SKM-1 treated with dmso at 0.1 percent for 144 hours (cell line): ENCODE measurements at regions not wholly inside any gene's neighbourhood (a gene's known extent, or its start where the extent isn't known, plus 50 kb on each side); places are given as distances from the start of the nearest gene placed in this dataset.
A peak's percentile ranks its signal among the peaks of the same experiment; 100 is the strongest.

Source experiments
- DNase-seq: peaks from one replicate; lab custom pipeline; 2025; ENCODE audit not compliant: unreplicated experiment; lab: John Stamatoyannopoulos, UW

GRCh38 chr11:71080239-71081097, 171.9 kb downstream of the SHANK2 start:
- DNase-seq = peak; percentile 53

GRCh38 chr11:71079795-71080194, 172.6 kb downstream of the SHANK2 start:
- DNase-seq = no peak

- no peak for DNase-seq
Observed at GRCh38 chr11:71078482-71078881, 173.9 kb downstream of the SHANK2 start.

GRCh38 chr11:71076525-71077304, 175.7 kb downstream of the SHANK2 start:
- DNase-seq = no peak

- DNase-seq = no peak
Observed at GRCh38 chr11:71075871-71076420, 176.4 kb downstream of the SHANK2 start.

GRCh38 chr11:71075116-71075720, 177.2 kb downstream of the SHANK2 start:
- DNase-seq = no peak

- no peak for DNase-seq
Observed at GRCh38 chr11:71071736-71072509, 180.5 kb downstream of the SHANK2 start.

- DNase-seq = no peak
Observed at GRCh38 chr11:71070490-71071453, 181.6 kb downstream of the SHANK2 start.

- no peak for DNase-seq
Observed at GRCh38 chr11:71068963-71069362, 183.4 kb downstream of the SHANK2 start.

GRCh38 chr11:71067753-71068152, 184.6 kb downstream of the SHANK2 start:
- no peak for DNase-seq

GRCh38 chr11:71066311-71066710, 186.1 kb downstream of the SHANK2 start:
- no peak for DNase-seq

- DNase-seq = no peak
Observed at GRCh38 chr11:71065841-71066240, 186.5 kb downstream of the SHANK2 start.

GRCh38 chr11:71064702-71065515, 187.5 kb downstream of the SHANK2 start:
- DNase-seq = no peak

GRCh38 chr11:71064183-71064582, 188.2 kb downstream of the SHANK2 start:
- no peak for DNase-seq

GRCh38 chr11:71063129-71063528, 189.2 kb downstream of the SHANK2 start:
- DNase-seq = no peak

- no peak for DNase-seq
Observed at GRCh38 chr11:71062199-71062598, 190.2 kb downstream of the SHANK2 start.

- DNase-seq = no peak
Observed at GRCh38 chr11:71060391-71060791, 192.0 kb downstream of the SHANK2 start.

GRCh38 chr11:71059662-71060061, 192.7 kb downstream of the SHANK2 start:
- no peak for DNase-seq

- DNase-seq = no peak
Observed at GRCh38 chr11:71055925-71056324, 196.5 kb downstream of the SHANK2 start.
